Thoracic aorta (tissue), 2 donors: ENCODE measurements at regions not wholly inside any gene's neighbourhood (a gene's known extent, or its start where the extent isn't known, plus 50 kb on each side); places are given as distances from the start of the nearest gene placed in this dataset.

Experiments
- ATAC-seq: fragments of 150-250 bp; one replicate; pipeline ENCODE4 v1.8.0; 2017; ENCODE audit warnings: low read depth; ENCODE audit not compliant: insufficient number of reproducible peaks, low FRiP score
- DNase-seq: peaks from one replicate; pipeline ENCODE4 v3.0.0-alpha.2; 2020; ENCODE audit warnings: low spot score
- H3K27ac ChIP-seq, 2 donors: fragments of 200-600 bp; sonication (generic); 1 replicate in 1 of 2; 2 replicates in 1 of 2; pipeline ENCODE4 v1.5.1; 2016; ENCODE audit warnings: mild to moderate bottlenecking in 2 of 2, moderate library complexity in 2 of 2
- H3K27me3 ChIP-seq: fragments of 200-600 bp; sonication (generic); replicated peaks from 2 replicates; pipeline ENCODE4 v1.6.0; 2016; ENCODE audit warnings: mild to moderate bottlenecking; ENCODE audit not compliant: insufficient read depth
- H3K36me3 ChIP-seq: fragments of 200-600 bp; sonication (generic); one replicate; pipeline ENCODE4 v1.5.1; 2016
- H3K4me1 ChIP-seq, 2 donors: fragments of 200-600 bp; sonication (generic); 1 replicate in 1 of 2; 2 replicates in 1 of 2; pipeline versions ENCODE4 v1.5.1 to v1.6.0; 2016; ENCODE audit warnings: low read depth in 2 of 2, mild to moderate bottlenecking in 1 of 2; ENCODE audit not compliant: control insufficient read depth in 1 of 2
- H3K4me3 ChIP-seq: fragments of 200-600 bp; sonication (generic); 2 replicates; pipeline ENCODE4 v1.5.1; 2016; ENCODE audit warnings: mild to moderate bottlenecking
- H3K9me3 ChIP-seq: fragments of 200-600 bp; sonication (generic); 2 replicates; pipeline ENCODE4 v1.5.1; 2016
- CTCF ChIP-seq: fragments of 200-600 bp; sonication (generic); IDR thresholded peaks from one replicate; pipeline ENCODE4 v1.5.1; 2019; ENCODE audit warnings: antibody characterized with exemption

- ATAC-seq (no peak), DNase-seq (no peak)
- no peaks in the 10 kb centered on the region for H3K27me3 ChIP-seq
- H3K27ac ChIP-seq, result no peak overlapping the region
- no peaks in the 10 kb centered on the region for H3K4me1 ChIP-seq
- H3K4me3 ChIP-seq, result no peak overlapping the region
- TF ChIP-seq CTCF, result no peak
- H3K36me3 ChIP-seq, result no peaks in the 10 kb centered on the region
- no peaks in the 10 kb centered on the region for H3K9me3 ChIP-seq
Measured at GRCh38 chr6:48869595-48869994, 593.5 kb downstream of the MMUT start.

- no peak for DNase-seq
- TF ChIP-seq CTCF, result no peak
- Histone ChIP-seq H3K9me3 (no peaks in the 10 kb centered on the region), H3K27ac (no peak overlapping the region), H3K27me3 (no peaks in the 10 kb centered on the region), H3K36me3 (no peaks in the 10 kb centered on the region), H3K4me3 (no peak overlapping the region), H3K4me1 (no peaks in the 10 kb centered on the region)
- ATAC-seq, result no peak
Measured at GRCh38 chr6:48866682-48867081, 596.4 kb downstream of the MMUT start.

- DNase-seq, result no peak
Measured at GRCh38 chr6:48860175-48860574, 602.9 kb downstream of the MMUT start.

GRCh38 chr6:48859562-48860123, 603.4 kb downstream of the MMUT start:
- no peaks in the 10 kb centered on the region for H3K9me3 ChIP-seq
- H3K27ac ChIP-seq, result no peak overlapping the region
- no peak overlapping the region for H3K4me3 ChIP-seq
- no peak for ATAC-seq
- no peaks in the 10 kb centered on the region for H3K27me3 ChIP-seq
- no peaks in the 10 kb centered on the region for H3K36me3 ChIP-seq
- TF ChIP-seq CTCF, result no peak
- no peak for DNase-seq
- no peaks in the 10 kb centered on the region for H3K4me1 ChIP-seq

More at GRCh38 chr6:48860175-48860574, 602.9 kb downstream of the MMUT start:
- Histone ChIP-seq H3K27ac (no peak overlapping the region), H3K36me3 (no peaks in the 10 kb centered on the region), H3K27me3 (no peaks in the 10 kb centered on the region), H3K4me3 (no peak overlapping the region), H3K9me3 (no peaks in the 10 kb centered on the region), H3K4me1 (no peaks in the 10 kb centered on the region)
- no peak for TF ChIP-seq CTCF
- ATAC-seq, result no peak

GRCh38 chr6:48845219-48845618, 617.8 kb downstream of the MMUT start:
- Histone ChIP-seq H3K36me3 (no peaks in the 10 kb centered on the region), H3K4me3 (no peak overlapping the region), H3K27ac (no peak overlapping the region), H3K4me1 (no peaks in the 10 kb centered on the region), H3K27me3 (no peaks in the 10 kb centered on the region), H3K9me3 (peaks cover 16% of the 10 kb centered on the region)
- no peak for TF ChIP-seq CTCF
- no peak for ATAC-seq
- no peak for DNase-seq
